GM21723 (cell line): ENCODE measurements at regions not wholly inside any gene's neighbourhood (a gene's known extent, or its start where the extent isn't known, plus 50 kb on each side); places are given as distances from the start of the nearest gene placed in this dataset.

Experiments used
- ATAC-seq: cut with Tn5 transposase; IDR thresholded peaks from one replicate; pipeline ENCODE4 v1.9.1; 2021; ENCODE audit warnings: mild to moderate bottlenecking, moderate library complexity; ENCODE audit not compliant: unreplicated experiment

DNA sequence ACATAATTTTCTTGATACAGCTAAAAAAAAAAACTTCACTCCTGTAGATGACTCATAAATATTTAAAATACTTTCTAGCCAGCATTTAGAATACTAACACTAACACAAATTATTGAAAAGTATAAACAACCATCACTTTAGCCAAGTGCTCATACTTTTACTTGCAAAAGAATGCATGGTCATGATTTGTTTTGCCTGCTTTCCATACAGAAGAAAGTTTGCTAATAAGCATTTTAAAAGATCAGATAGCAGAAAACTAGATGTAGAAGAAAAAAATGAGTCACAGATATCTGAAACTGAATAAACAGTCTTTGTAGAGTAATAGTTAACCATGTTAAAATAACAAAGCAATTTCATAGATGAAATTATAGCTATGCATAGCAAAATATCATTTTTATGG lies 2280.4 kb upstream of the PCDH20 start:
- ATAC-seq, result no peak

GRCh38 chr13:63693696-63694095 lies 2278.0 kb upstream of the PCDH20 start:
- no peak for ATAC-seq

- no peak for ATAC-seq
Measured at GRCh38 chr13:63691474-63691873, 2275.8 kb upstream of the PCDH20 start.

DNA sequence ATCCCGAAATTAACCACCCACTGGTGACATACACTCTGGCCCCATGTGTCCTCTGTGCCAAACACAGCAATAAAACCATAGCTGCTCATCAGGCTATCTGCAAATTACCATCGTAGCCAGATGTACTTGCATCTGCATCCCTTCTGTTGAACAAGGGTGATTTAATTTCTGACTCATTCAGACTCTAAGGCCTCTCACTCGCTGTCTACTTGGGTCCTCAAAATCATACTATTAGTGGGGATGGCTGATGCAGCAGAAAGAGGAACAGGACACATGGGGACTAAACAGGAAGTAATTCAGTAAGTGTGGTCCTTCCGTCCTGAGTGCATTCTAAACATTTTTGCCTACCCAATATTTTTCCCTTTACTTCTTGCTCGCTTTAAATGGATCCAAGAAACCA lies 2275.0 kb upstream of the PCDH20 start:
- ATAC-seq, result no peak

GRCh38 chr13:63684822-63685221 lies 2269.2 kb upstream of the PCDH20 start:
- no peak for ATAC-seq

- no peak for ATAC-seq
Measured at GRCh38 chr13:63680704-63681103, 2265.1 kb upstream of the PCDH20 start.

DNA sequence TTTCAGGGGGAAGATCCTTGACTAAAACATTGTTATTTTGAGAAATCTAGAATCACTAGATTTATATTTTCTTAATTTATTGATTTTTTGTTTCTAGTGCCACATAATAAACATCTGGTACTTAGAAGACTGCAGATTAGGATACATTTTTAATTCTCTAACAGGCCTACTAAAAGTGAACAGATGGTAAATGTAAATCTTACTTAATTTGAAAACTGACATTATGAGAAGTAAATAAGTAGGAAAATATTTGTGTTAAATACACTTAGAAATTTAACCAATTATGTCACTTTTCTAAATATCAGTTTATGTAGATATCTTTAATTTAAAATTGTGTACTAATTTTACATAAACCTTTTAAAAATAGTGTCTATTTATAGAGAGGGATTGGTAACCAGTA lies 2255.6 kb upstream of the PCDH20 start:
- no peak for ATAC-seq

GRCh38 chr13:63651394-63651793 lies 2235.7 kb upstream of the PCDH20 start:
- no peak for ATAC-seq

- ATAC-seq, result no peak
Measured at GRCh38 chr13:63643543-63643942, 2227.9 kb upstream of the PCDH20 start.

DNA sequence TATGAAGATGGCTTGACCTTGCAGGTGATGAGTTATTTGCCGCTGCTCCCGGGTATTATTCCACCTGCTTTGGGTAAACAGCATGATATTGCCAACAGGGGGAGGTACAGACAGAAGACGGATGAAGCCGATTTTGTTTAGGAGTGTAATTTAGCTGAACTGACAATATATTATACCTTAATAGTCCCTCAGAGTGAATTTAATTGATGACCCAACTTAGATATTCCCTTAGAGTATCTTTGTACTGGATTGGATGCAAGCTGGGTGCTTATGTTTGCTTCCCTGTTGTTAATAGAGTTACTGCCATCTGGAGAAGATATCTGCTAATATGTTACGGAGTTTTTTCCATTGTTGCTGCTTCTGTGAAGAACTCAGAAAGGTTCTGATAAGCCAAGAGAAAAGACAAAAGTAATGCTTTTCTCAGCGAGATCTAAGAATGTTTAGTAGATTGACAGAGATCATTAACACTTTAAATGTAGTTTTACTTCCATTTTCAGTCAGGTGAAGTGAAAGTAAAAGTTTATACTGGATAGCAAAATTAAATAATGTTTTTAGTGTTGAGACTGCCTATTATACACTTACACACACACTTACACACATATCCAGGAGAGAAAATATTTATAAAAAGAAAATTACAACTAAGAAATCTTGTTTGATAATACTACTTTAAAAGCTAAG lies 2220.8 kb upstream of the PCDH20 start:
- ATAC-seq, result peak; percentile 58

- ATAC-seq, result no peak
Measured at GRCh38 chr13:63632321-63632720, 2216.7 kb upstream of the PCDH20 start.

- no peak for ATAC-seq
Measured at GRCh38 chr13:63631006-63631405, 2215.4 kb upstream of the PCDH20 start.

- ATAC-seq, result no peak
Measured at GRCh38 chr13:63629591-63629990, 2213.9 kb upstream of the PCDH20 start.

DNA sequence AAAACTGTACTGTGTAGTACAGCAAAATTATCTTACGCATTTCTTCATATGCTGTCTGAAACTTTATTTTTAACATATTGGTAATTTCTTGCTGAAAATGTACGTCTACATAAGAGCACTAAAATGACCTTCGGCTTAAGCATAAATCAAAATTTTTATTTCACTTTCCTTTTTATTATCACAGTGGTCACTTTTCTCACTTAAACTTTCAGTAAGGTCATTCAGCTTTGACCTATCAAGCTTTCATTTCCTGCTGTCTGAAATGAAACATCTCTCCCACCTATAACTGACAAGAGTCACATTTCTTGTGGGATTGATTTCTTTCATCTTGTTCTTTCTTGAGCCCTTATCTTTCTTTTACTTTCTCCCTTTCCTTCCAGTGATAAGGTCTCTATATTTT lies 2212.7 kb upstream of the PCDH20 start:
- no peak for ATAC-seq

GRCh38 chr13:63625869-63626268 lies 2210.2 kb upstream of the PCDH20 start:
- ATAC-seq, result no peak

- no peak for ATAC-seq
Measured at GRCh38 chr13:63614874-63615612, 2199.4 kb upstream of the PCDH20 start.

DNA sequence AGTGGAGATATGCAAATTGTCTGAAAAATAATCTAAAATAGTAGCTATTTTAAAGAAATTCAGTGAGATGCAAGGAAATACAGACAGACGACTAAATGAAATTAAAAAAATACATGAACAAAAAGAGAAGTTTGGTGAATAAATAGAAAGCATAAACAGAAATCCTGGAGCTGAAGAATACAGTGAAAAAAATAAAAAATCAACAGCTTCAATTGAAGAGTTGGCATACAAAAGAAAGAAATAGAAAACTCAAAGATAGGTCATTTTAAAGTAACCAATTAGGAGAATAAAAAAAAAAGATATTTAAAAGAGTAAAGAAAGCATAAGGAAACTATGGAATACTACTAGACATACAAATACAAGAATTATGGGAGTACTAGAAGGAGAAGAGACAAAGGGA lies 2191.5 kb upstream of the PCDH20 start:
- no peak for ATAC-seq

GRCh38 chr13:63605962-63606361 lies 2190.3 kb upstream of the PCDH20 start:
- no peak for ATAC-seq

- no peak for ATAC-seq
Measured at GRCh38 chr13:63605403-63605802, 2189.8 kb upstream of the PCDH20 start.

DNA sequence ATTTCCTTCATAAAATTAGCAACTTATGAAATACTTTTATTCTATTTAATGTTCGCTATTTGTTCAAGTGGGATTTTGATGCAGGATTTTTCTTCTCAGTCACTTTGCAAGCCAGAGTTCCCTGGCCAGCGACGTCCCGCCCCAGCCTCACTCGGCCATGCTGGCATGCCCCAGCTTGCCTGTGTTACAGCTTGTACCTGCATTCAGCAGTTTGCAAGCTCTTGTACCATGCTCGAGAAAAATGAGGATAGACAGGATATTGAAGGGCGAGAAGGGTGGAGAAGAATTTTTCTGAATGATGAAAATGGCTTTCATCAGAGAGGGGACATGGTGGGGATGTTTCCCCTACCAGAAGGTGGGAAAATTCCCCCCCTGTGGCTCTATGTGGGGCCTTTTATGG lies 2180.2 kb upstream of the PCDH20 start:
- no peak for ATAC-seq

DNA sequence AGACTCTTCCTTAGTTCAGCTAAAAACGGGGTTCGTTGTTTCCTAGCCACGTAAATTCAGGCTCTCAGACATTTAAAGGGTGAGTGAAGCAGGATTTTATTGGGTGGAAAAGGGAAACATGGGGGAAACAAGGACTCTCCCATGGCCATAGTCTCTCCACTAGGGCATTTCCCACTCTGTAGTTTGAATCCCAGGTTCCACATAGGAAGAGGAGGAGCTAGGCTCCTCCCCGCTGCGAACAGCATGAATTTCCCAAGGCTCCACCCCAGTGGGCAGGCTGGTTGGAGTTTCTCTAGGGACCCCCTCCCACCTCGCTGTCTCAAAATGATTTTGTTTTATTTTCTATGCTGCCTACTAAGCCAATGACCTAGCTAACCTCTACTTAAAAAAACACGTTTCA lies 2170.8 kb upstream of the PCDH20 start:
- ATAC-seq, result no peak

DNA sequence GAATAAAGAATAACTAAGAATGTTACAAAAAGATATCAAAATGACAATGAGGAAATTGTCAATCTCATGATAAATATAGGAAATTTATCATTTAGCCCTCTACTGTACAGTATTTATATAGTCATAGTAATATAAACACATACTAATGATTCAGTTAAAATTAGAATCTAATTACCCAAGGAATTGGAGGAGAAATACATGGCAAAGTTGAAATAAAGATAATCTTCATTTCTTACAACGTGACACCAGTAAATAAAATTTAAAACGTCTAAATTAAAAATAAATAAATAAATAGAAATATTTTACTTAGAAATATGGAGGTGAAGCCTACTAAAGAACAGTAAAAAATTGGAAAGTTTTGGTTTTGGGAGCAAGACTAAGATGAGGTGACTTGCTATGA lies 2163.1 kb upstream of the PCDH20 start:
- ATAC-seq, result no peak

DNA sequence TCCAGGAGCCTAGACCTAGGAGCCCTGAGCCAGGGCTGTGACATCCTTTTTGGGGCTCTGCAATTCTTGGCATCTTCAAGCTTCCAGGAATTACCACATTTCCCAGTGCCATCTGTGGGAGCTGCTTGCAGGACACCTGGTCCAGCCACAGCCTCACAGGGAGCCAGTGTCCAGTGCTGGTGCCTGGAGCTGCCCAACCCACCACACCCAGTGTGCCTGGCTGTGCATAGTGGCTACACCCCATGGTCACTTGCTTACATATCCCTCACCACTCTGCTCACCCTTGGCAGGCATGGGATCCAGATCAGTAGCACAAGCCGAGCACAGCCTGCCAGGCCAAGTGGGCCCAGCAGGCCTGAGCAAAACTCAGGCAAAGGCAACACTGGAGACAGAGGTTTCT lies 2151.4 kb upstream of the PCDH20 start:
- ATAC-seq, result no peak
